HEK293 (cell line): ENCODE measurements at regions not wholly inside any gene's neighbourhood (a gene's known extent, or its start where the extent isn't known, plus 50 kb on each side); places are given as distances from the start of the nearest gene placed in this dataset.

Source experiments
- CTCF ChIA-PET: fragments of 350-600 bp; formaldehyde crosslinking; extraction: SDS; loops from one replicate; lab custom pipeline; 2021; ENCODE audit warnings: antibody characterized with exemption; lab: Yijun Ruan, JAX
- POLR2A ChIA-PET: fragments of 300-600 bp; formaldehyde crosslinking; extraction: SDS; loops from one replicate; lab custom pipeline; 2020; ENCODE audit warnings: antibody characterized with exemption, inconsistent platforms; lab: Yijun Ruan, JAX
- H3K27ac ChIP-seq: fragments of 200-500 bp; sonication (Bioruptor generic); 2 replicates; pipeline ENCODE4 v1.5.1; 2014; ENCODE audit warnings: low read depth, low read length, control low read depth, inconsistent platforms; ENCODE audit errors: extremely low read depth
- H3K36me3 ChIP-seq, 2 experiments: fragments of 200-500 bp in 1 of 2; sonication (Bioruptor generic) in 1 of 2; 1 replicate in 1 of 2; 2 replicates in 1 of 2; pipeline ENCODE4 v1.5.1; 2014 to 2017; ENCODE audit warnings: inconsistent platforms in 2 of 2, low read length in 2 of 2; ENCODE audit not compliant: control insufficient read depth in 2 of 2, insufficient read depth in 1 of 2
- H3K4me1 ChIP-seq: fragments of 200-500 bp; sonication (Bioruptor generic); 2 replicates; pipeline ENCODE4 v1.5.1; 2014; ENCODE audit warnings: mild to moderate bottlenecking, low read length, inconsistent platforms; ENCODE audit not compliant: control insufficient read depth, insufficient read depth
- H3K4me3 ChIP-seq: 2 replicates; pipeline ENCODE4 v1.5.1; 2011; ENCODE audit warnings: low read depth, mild to moderate bottlenecking, control low read depth, low read length, moderate library complexity
- H3K9me3 ChIP-seq: fragments of 200-500 bp; sonication (Bioruptor generic); 2 replicates; pipeline ENCODE4 v1.5.1; 2014; ENCODE audit warnings: low read depth, low read length, inconsistent platforms; ENCODE audit not compliant: control insufficient read depth, insufficient read depth
- AEBP2 ChIP-seq: fragments of 450-650 bp; formaldehyde crosslinking; IDR thresholded peaks from 2 replicates; pipeline ENCODE4 v1.5.1; 2016; ENCODE audit warnings: missing biosample characterization, missing genetic modification characterization, borderline replicate concordance
- HOXC10 ChIP-seq: sonication (generic); formaldehyde crosslinking; IDR thresholded peaks from 2 replicates; pipeline ENCODE4 v1.8.1; 2023; ENCODE audit warnings: mild to moderate bottlenecking, missing genetic modification reagents
- TCF7L2 ChIP-seq: IDR thresholded peaks from 2 replicates; pipeline ENCODE4 v1.6.1; 2011; ENCODE audit warnings: low read depth, mild to moderate bottlenecking, inconsistent platforms, low read length, moderate library complexity, borderline replicate concordance
- TSHZ1 ChIP-seq: fragments of 450-650 bp; formaldehyde crosslinking; IDR thresholded peaks from 2 replicates; pipeline ENCODE4 v1.5.1; 2016; ENCODE audit warnings: missing biosample characterization, missing genetic modification characterization, borderline replicate concordance
- YY2 ChIP-seq: fragments of 450-650 bp; formaldehyde crosslinking; IDR thresholded peaks from 2 replicates; pipeline ENCODE4 v1.5.1; 2016; ENCODE audit warnings: missing biosample characterization, missing genetic modification characterization
- ZBTB17 ChIP-seq: fragments of 450-650 bp; formaldehyde crosslinking; IDR thresholded peaks from 2 replicates; pipeline ENCODE4 v1.5.1; 2016; ENCODE audit warnings: missing biosample characterization, missing genetic modification characterization
- ZBTB21 ChIP-seq: fragments of 450-650 bp; formaldehyde crosslinking; IDR thresholded peaks from 2 replicates; pipeline ENCODE4 v1.5.1; 2017; ENCODE audit warnings: missing biosample characterization, missing genetic modification characterization
- ZFP37 ChIP-seq: fragments of 450-650 bp; formaldehyde crosslinking; IDR thresholded peaks from 2 replicates; pipeline ENCODE4 v1.5.1; 2016; ENCODE audit warnings: missing biosample characterization, missing genetic modification characterization
- ZIC2 ChIP-seq: fragments of 450-650 bp; formaldehyde crosslinking; IDR thresholded peaks from 2 replicates; pipeline ENCODE4 v1.5.1; 2016; ENCODE audit warnings: missing biosample characterization, missing genetic modification characterization
- ZNF138 ChIP-seq: fragments of 450-650 bp; formaldehyde crosslinking; IDR thresholded peaks from 2 replicates; pipeline ENCODE4 v1.5.1; 2016; ENCODE audit warnings: missing biosample characterization, missing genetic modification characterization, borderline replicate concordance
- ZNF184 ChIP-seq: fragments of 450-650 bp; IDR thresholded peaks from 2 replicates; pipeline ENCODE4 v1.5.1; 2018; ENCODE audit warnings: missing biosample characterization, mild to moderate bottlenecking, missing genetic modification characterization
- ZNF221 ChIP-seq: fragments of 450-650 bp; formaldehyde crosslinking; IDR thresholded peaks from 2 replicates; pipeline ENCODE4 v1.5.1; 2017; ENCODE audit warnings: missing biosample characterization, missing genetic modification characterization, borderline replicate concordance
- ZNF24 ChIP-seq: fragments of 450-650 bp; formaldehyde crosslinking; IDR thresholded peaks from 2 replicates; pipeline ENCODE4 v1.5.1; 2016; ENCODE audit warnings: missing biosample characterization, missing genetic modification characterization
- ZNF280C ChIP-seq: fragments of 450-650 bp; formaldehyde crosslinking; IDR thresholded peaks from 2 replicates; pipeline ENCODE4 v1.5.1; 2016; ENCODE audit warnings: missing biosample characterization, missing genetic modification characterization
- ZNF548 ChIP-seq: fragments of 450-650 bp; formaldehyde crosslinking; IDR thresholded peaks from 2 replicates; pipeline ENCODE4 v1.5.1; 2016; ENCODE audit warnings: missing biosample characterization, missing genetic modification characterization
- ZNF585B ChIP-seq: fragments of 450-650 bp; formaldehyde crosslinking; IDR thresholded peaks from 2 replicates; pipeline ENCODE4 v1.5.1; 2016; ENCODE audit warnings: missing biosample characterization, missing genetic modification characterization
- ZNF600 ChIP-seq: fragments of 450-650 bp; formaldehyde crosslinking; IDR thresholded peaks from 2 replicates; pipeline ENCODE4 v1.5.1; 2016; ENCODE audit warnings: missing biosample characterization, missing genetic modification characterization
- ZNF623 ChIP-seq: fragments of 450-650 bp; formaldehyde crosslinking; IDR thresholded peaks from 2 replicates; pipeline ENCODE4 v1.5.1; 2016; ENCODE audit warnings: missing biosample characterization, missing genetic modification characterization
- ZNF664 ChIP-seq: fragments of 450-650 bp; formaldehyde crosslinking; IDR thresholded peaks from 2 replicates; pipeline ENCODE4 v1.5.1; 2016; ENCODE audit warnings: missing biosample characterization, missing genetic modification characterization

- no peak for TF ChIP-seq ZBTB21
- no peak for TF ChIP-seq TSHZ1 (tag by site-specific recombination)
Observed at GRCh38 chr7:25710959-25711358, 441.0 kb upstream of the NFE2L3 start (continued).

- no peaks in the 10 kb centered on the region for H3K4me1 ChIP-seq
- H3K4me3 ChIP-seq, result no peak overlapping the region
- ChIA-PET POLR2A (no interaction called here), CTCF (interaction anchor here (0.6 to 2.3 kb wide), 2 partner anchors 9 to 109 kb away, joined by 3 to 14 read pairs; no protein-coding TSS in a partner anchor)
- no peaks in the 10 kb centered on the region for H3K36me3 ChIP-seq
- no peak overlapping the region for H3K27ac ChIP-seq
- H3K9me3 ChIP-seq, result no peaks in the 10 kb centered on the region
- TF ChIP-seq ZNF24 (tag by site-specific recombination) (no peak), ZNF548 (tag by site-specific recombination) (no peak), ZNF623 (tag by site-specific recombination) (no peak), TCF7L2 (no peak), ZIC2 (tag by site-specific recombination) (no peak), ZBTB17 (tag by site-specific recombination) (no peak), ZNF585B (tag by site-specific recombination) (no peak), ZFP37 (tag by site-specific recombination) (no peak), ZNF138 (no peak), ZNF600 (tag by site-specific recombination) (no peak), ZNF184 (tag by site-specific recombination) (no peak), HOXC10 (CRISPR knock-in tag) (no peak), AEBP2 (no peak), ZNF280C (tag by site-specific recombination) (no peak), ZNF221 (tag by site-specific recombination) (no peak)
Observed at GRCh38 chr7:25711940-25712339, 440.1 kb upstream of the NFE2L3 start.

GRCh38 chr7:25712500-25712899, 439.5 kb upstream of the NFE2L3 start:
- no peaks in the 10 kb centered on the region for H3K9me3 ChIP-seq
- ChIA-PET CTCF (interaction anchor here (0.6 to 2.3 kb wide), 2 partner anchors 8 to 110 kb away, joined by 3 to 14 read pairs; no protein-coding TSS in a partner anchor), POLR2A (no interaction called here)
- no peak overlapping the region for H3K4me3 ChIP-seq
- peak; percentile 84 for TF ChIP-seq ZNF664 (tag by site-specific recombination)
- no peak for TF ChIP-seq YY2 (tag by site-specific recombination)
- no peaks in the 10 kb centered on the region for H3K36me3 ChIP-seq
- no peaks in the 10 kb centered on the region for H3K4me1 ChIP-seq
- H3K27ac ChIP-seq, result no peak overlapping the region
